HepG2 (cell line): ENCODE measurements at regions not wholly inside any gene's neighbourhood (a gene's known extent, or its start where the extent isn't known, plus 50 kb on each side); places are given as distances from the start of the nearest gene placed in this dataset.

Experiments
- ATF7-NPFF ChIP-seq: sonication (generic); formaldehyde crosslinking; IDR thresholded peaks from 2 replicates; pipeline ENCODE4 v1.8.1; 2023; ENCODE audit warnings: mild to moderate bottlenecking, low read depth, missing genetic modification reagents, moderate library complexity
- CTCF ChIP-seq: sonication (generic); formaldehyde crosslinking; IDR thresholded peaks from 2 replicates; pipeline ENCODE4 v1.5.0; 2020; ENCODE audit warnings: mild to moderate bottlenecking, missing genetic modification reagents, moderate library complexity
- ZNF383 ChIP-seq: sonication (generic); formaldehyde crosslinking; IDR thresholded peaks from 2 replicates; pipeline ENCODE4 v1.4.0; 2020; ENCODE audit warnings: missing genetic modification reagents, mild to moderate bottlenecking, borderline replicate concordance

GRCh38 chr9:91106415-91107081, 255.2 kb downstream of the AUH start:
- TF ChIP-seq ATF7-NPFF (no peak), CTCF (CRISPR knock-in tag) (no peak), ZNF383 (CRISPR knock-in tag) (no peak)
